K562 (cell line): ENCODE measurements at regions not wholly inside any gene's neighbourhood (a gene's known extent, or its start where the extent isn't known, plus 50 kb on each side); places are given as distances from the start of the nearest gene placed in this dataset.

Experiments used
- JUNB ChIP-seq: fragments of 450-650 bp; formaldehyde crosslinking; conservative IDR thresholded peaks from 2 replicates; pipeline ENCODE4 v1.4.0; 2020; ENCODE audit warnings: mild to moderate bottlenecking
- L3MBTL2 ChIP-seq: fragments of 450-650 bp; IDR thresholded peaks from 2 replicates; pipeline ENCODE4 v1.6.1; 2016; ENCODE audit warnings: mild to moderate bottlenecking, moderate library complexity
- RERE ChIP-seq: sonication (generic); formaldehyde crosslinking; IDR thresholded peaks from 2 replicates; pipeline ENCODE4 v1.8.0; 2023; ENCODE audit warnings: missing genetic modification reagents, mild to moderate bottlenecking, borderline replicate concordance
- REST ChIP-seq, 2 experiments: fragments of 450-650 bp; formaldehyde crosslinking in 1 of 2; IDR thresholded peaks; 2 replicates each; pipeline versions ENCODE4 v1.4.0 to v1.6.1; 2014 to 2020; ENCODE audit warnings: mild to moderate bottlenecking in 2 of 2, borderline replicate concordance in 1 of 2, low read depth in 1 of 2

DNA sequence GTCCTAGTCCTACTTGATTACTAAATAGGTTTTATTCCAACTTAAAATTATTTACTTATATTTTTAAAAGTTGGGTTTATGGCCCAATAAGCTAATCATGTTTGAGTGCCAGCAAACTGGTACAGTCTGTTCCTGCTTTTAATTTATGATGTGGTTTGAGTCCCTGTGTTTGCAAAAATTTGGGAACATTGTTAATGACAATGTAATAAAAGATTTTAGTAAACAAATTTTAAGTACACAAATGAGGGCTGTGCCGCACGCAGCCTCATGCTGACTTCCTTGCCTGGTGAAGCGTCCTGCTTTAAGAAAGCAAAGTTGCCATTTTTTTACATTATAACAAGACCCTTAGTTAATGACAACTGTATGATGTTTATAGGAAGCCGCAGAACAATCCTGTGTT is 96.8 kb upstream of the MAP1B start (continued):
- TF ChIP-seq RERE (CRISPR knock-in tag) (no peak), L3MBTL2 (no peak), JUNB (CRISPR knock-in tag) (no peak), REST (IDR thresholded peaks at IDR 0.05; ENCODE audit: borderline replicate concordance) (no peak), REST (CRISPR knock-in tag; IDR thresholded peaks at IDR 0.05; ENCODE audit: low read depth) (no peak)
